ENCODE measurements at regions not wholly inside any gene's neighbourhood (a gene's known extent, or its start where the extent isn't known, plus 50 kb on each side); places are given as distances from the start of the nearest gene placed in this dataset.
"Not testable (repeated sequence)": the region's sequence is repeated elsewhere in the genome, so short reads cannot be mapped to it uniquely, and the experiment has no call there.

GRCh38 chr2:65587779-65588178, 155.4 kb upstream of the SPRED2 start:
- no peak for DNase-seq

DNA sequence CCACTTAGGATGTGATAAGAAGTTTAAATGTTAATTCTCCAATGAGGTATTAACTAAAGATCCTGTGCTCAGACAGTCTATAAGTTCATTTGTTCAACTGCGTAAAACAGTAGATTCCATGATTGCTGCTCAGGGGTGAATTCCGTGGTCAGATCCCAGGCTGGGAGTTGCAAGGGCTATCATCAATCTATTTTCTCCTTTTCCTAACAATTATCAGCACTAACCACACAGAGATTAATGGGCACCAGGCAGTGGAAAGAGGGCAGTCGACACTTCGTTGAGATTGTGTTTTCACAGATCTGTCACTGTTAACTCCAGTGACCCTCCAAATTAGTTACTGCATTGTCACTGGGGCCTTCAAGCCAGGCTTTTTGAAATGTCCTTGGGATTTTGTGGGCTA, 154.1 kb upstream of the SPRED2 start:
- no peak for DNase-seq

DNA sequence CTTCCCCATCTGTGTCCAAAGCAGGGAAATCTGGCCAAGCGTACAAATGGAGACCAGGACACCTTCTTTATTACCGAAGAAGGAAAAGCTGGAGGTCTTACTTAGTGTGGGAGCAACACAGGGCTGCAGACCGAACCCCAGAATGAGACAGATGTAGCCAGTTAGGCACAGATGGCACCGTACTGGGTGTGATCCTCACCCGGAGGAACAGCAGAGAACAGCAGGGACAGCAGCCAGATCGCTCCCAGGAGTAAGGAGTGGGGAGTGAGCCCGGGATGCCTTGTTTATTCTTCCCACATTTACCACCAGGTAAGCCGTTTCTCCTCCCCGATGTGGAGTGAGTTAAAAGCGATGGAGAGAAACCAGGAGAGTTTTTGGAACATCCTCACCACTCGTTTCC, 150.7 kb upstream of the SPRED2 start:
- no peak for DNase-seq

- no peak for DNase-seq
Observed at GRCh38 chr2:65582364-65582763, 150.0 kb upstream of the SPRED2 start.

- DNase-seq = no peak
Observed at GRCh38 chr2:65580824-65581223, 148.4 kb upstream of the SPRED2 start.

- no peak for DNase-seq
Observed at GRCh38 chr2:65579506-65580235, 147.3 kb upstream of the SPRED2 start.

DNA sequence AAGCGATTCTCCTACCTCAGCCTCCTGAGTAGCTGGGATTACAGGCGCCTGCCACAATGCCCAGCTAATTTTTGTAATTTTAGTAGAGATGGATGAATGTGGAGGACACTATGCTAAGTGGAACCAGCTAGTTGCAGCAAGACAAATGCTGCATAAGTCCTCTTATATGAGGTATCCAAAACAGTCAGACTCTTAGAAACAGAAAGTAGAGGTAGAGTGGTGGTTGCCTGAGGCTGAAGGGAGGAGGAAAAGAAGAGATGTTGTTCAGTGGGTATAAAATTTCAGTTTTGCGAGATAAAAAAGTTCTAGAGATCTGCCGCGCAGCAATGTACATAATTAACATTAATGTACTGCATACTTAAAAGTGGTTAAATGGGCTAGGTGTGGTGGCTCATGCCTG, 145.3 kb upstream of the SPRED2 start:
- no peak for DNase-seq

DNA sequence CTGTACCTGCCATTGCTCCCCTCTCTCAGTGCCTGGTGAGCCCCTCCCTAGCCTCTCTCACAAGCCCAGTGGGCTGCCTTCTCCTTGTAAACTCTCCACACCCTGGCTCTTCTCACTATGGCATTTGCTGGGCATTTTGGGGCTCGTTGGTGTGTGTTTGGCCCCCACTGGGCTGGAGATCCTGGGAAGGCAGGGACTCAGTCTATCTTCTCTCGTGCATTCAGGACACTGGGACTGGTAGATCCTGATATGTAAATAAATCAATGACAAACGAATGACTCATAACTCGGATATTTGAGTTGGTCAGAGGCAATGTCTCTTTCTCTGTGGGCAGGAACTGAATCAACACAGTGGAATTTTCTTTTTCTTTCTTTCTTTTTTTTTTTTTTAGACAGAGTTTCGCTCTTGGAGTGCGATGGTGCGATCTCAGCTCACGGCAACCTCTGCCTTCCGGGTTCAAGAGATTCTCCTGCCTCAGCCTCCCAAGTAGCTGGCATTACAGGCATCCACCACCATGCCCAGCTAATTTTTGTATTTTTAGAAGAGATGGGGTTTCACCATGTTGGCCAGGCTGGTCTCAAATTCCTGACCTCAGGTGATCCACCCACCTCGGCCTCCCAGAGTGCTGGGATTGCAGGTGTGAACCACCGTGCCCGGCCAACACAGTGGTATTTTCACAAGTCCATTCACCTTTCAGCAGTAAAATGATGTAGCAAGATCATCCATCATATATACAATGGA, 144.6 kb upstream of the SPRED2 start:
- no peak for DNase-seq

GRCh38 chr2:65576278-65576677, 143.9 kb upstream of the SPRED2 start:
- no peak for DNase-seq

DNA sequence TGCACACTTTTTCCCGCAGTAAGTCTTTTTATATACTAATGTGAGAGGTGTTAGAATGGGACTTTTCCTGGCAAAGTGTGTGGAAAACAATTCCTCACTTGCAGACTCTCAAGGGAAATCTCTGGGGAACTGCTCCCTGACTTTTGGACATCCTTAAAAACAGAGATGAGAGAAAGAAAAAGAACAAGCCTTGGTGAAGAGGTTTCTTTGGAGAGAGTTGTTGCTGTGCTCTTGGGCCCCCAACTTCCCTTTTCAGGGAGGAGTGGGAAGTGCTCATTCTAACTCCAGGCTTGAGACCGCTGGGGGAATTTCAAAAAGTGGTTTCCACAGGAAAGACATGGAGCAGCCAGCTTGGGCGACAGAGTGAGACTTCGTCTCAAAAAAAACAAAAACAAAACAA, 142.6 kb upstream of the SPRED2 start:
- no peak for DNase-seq

GRCh38 chr2:65568656-65569440, 136.4 kb upstream of the SPRED2 start:
- DNase-seq = not testable (repeated sequence)

DNA sequence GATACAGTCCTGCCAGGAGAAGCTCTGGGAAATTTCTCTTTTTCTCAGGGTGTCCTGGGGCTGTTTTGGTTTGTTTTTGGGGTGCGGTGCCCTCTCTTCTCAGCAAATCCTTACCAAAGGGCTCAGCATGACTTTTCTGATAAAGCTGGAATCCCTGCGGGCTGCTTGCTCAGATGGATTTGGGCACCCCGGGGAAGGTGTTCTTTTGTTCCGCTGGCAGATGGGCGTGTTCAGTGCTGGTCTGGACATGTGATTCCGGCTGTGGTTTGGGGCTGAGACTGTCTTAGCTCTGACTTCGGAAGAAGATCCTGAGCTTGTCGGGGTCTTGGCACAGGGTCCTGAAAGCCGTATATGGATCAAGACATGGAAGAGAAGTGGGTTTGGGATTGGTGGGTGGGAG, 134.2 kb upstream of the SPRED2 start:
- no peak for DNase-seq

DNA sequence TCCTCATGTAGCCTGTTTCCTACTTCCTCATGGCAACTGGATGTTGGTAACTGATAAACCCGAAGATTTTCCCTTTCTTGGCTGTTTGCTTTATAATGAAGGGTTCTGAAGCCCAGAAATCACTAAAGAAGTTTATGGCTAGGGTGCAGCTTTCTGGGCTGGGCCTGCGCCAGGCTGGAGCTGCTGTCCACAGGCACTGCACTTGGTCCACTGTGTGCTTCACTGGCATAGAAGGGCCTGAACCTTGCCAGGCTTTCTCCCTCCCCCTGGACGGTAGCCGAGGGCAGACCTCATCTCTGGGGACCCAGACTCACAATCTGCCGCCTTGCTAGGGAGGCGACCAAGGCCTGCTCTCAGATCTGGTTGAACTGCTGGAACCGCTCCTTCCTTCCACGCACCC, 133.3 kb upstream of the SPRED2 start:
- DNase-seq = no peak

GRCh38 chr2:65564299-65564698, 131.9 kb upstream of the SPRED2 start:
- no peak for DNase-seq

DNA sequence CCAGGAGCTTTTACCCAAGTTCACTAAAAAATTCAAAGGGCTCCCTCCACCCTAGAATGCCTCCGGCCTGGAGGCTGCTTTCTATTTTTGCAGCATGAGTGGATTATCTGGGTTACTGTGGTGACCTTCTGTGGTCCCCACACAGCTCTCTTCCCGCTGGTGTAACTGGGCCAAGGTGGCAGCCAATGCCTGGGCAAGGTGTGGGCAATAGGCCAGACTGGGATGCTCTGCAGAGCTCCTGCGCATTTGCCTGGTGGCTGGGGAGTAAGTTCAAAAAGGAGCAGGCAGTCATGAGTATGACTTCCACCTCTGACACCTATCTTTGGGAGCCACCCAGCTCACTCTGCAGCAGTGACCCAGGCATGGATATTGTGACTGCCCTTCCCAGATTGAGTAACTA, 130.5 kb upstream of the SPRED2 start:
- no peak for DNase-seq

DNA sequence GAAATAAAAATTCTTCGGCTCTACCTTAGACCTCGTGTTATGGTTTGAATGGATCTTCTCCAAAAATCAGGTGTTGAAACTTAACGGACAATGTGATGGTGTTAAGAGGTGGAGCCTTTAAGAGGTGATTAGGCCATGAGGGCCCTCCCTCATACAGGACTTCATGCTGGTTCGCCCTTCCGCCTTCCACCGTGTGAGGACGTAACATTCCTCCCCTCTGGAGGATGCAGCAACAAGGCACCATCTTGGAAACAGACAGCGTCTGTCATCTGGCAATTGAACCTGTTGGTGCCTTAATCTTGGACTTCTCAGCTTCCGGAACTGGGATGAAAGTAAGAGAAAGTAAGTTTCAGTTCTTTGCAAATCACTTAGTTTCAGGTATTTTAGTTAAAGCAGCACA, 126.3 kb upstream of the SPRED2 start:
- no peak for DNase-seq

DNA sequence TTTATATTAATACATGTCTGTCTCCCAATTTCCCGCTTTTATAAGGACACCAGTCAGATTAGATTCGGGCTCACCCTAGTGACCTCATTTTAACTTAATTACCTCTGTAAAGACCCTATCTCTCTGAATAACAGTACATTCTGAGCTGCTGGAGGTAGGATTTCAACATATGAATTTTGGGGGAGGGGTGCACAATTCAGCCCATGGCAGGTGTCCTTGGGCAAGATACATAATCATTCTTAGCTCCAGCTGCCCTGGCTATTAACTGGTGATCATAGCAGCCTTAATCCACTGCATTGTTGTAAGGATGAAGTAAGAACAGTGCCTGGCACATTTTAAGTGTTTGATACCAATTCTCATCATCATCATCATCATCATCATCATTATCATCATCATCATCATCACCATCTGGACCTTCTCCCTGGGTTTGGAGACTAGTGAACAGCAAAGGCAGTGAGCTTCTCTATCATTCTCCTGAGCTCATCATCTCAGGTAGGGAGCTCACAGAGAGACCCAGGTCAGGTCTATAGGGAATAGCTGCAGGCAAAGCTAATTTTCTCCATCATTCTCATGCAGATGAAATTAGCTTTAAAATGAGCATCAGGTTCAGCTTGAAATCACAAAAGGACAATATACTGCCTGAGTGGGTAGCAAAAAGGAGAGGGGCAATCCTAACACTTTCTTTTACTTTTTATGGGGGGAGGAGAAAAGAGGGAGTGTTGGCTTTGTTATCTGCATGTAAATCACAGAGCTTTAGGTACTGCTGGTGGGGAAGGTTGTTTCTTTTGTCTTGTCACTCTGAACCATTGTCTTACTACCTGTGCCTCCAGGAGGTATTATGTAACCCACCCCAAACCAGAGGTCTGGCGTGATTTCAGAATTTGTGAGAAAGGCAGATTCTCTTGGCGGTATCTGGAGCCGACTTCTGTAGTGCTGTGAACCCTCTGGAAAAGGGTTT, 125.5 kb upstream of the SPRED2 start:
- no peak for DNase-seq

- peak; percentile 60 for DNase-seq
Observed at GRCh38 chr2:65554765-65555591, 122.6 kb upstream of the SPRED2 start.

- DNase-seq = no peak
Observed at GRCh38 chr2:65553504-65554074, 121.2 kb upstream of the SPRED2 start.

- no peak for DNase-seq
Observed at GRCh38 chr2:65551528-65551927, 119.1 kb upstream of the SPRED2 start.

- no peak for DNase-seq
Observed at GRCh38 chr2:65550246-65550645, 117.8 kb upstream of the SPRED2 start.

Measured in activated CD8-positive, alpha-beta memory T cell treated with anti-CD3 and anti-CD28 coated beads, Interleukin-2, amount 50 U/mL, for 48 hours (primary cell).